ENCODE measurements at regions not wholly inside any gene's neighbourhood (a gene's known extent, or its start where the extent isn't known, plus 50 kb on each side); places are given as distances from the start of the nearest gene placed in this dataset.

DNA sequence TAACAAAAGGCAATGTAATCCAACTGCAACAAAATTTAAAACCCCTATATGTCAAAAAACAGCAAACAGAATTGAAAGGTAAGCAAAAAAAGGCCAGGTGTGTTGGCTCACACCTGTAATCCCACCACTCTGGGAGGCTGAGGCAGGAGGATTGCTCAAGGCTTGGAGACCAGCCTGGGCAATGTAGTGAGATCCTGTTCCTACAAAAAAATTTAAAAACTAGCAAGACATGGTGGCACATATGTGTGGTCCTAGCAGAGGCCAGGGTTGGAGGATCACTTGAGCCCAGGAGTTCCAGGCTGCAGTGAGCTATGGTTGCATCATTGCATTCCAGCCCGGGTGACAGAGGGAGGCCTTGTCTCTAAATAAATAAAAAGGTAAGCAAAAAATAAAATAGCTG, 212.1 kb upstream of the KLF14 start:
- Histone ChIP-seq H3K4me3 (ENCODE audit: low read depth in 1 of 2, low read length in 2 of 2) (no peak overlapping the region), H3K36me3 (ENCODE audit: control insufficient read depth in 1 of 2, insufficient read depth in 2 of 2, low read length in 2 of 2) (peaks cover 4 to 40% of the 10 kb centered on the region in 2 donors), H3K4me1 (ENCODE audit: control insufficient read depth in 1 of 2, insufficient read depth in 2 of 2, low read length in 2 of 2) (peaks cover 6 to 21% of the 10 kb centered on the region in 2 donors), H3K27ac (ENCODE audit: low read length) (no peak overlapping the region), H3K27me3 (ENCODE audit: low read depth, low read length) (no peaks in the 10 kb centered on the region), H3K9me3 (ENCODE audit: control insufficient read depth in 1 of 2, low read length in 2 of 2) (no peaks in the 10 kb centered on the region)

- Histone ChIP-seq H3K27ac (ENCODE audit: low read length) (no peak overlapping the region), H3K9me3 (ENCODE audit: control insufficient read depth in 1 of 2, low read length in 2 of 2) (no peaks in the 10 kb centered on the region), H3K4me1 (ENCODE audit: control insufficient read depth in 1 of 2, insufficient read depth in 2 of 2, low read length in 2 of 2) (peaks cover under 1 to 17% of the 10 kb centered on the region in 2 donors), H3K27me3 (ENCODE audit: low read depth, low read length) (no peaks in the 10 kb centered on the region), H3K36me3 (ENCODE audit: control insufficient read depth in 1 of 2, insufficient read depth in 2 of 2, low read length in 2 of 2) (peaks cover 4 to 28% of the 10 kb centered on the region in 2 donors), H3K4me3 (ENCODE audit: low read depth in 1 of 2, low read length in 2 of 2) (no peak overlapping the region)
These were observed 214.0 kb upstream of the KLF14 start for GRCh38 chr7:130947792-130948580.

DNA sequence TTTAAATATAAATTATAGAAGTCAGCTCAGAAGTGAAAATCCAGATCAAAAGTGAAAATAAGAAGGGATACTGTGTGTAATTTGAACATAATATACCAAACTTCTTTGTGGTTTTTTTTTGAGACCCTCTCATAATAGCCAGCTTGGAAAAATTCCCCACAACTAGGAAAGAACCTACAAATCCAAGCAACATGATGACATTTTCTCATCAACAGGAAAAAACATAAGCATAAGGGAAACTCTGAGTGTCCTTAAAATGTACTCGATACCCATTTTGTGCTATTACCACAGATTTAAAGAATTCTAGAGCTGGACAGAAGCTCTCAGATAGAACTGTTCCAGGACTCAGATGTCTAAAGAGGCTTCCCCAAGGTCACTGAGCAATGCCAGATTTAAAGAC, 214.8 kb upstream of the KLF14 start:
- Histone ChIP-seq H3K4me1 (ENCODE audit: control insufficient read depth in 1 of 2, insufficient read depth in 2 of 2, low read length in 2 of 2) (peaks cover 0 to 16% of the 10 kb centered on the region in 2 donors), H3K9me3 (ENCODE audit: control insufficient read depth in 1 of 2, low read length in 2 of 2) (no peaks in the 10 kb centered on the region), H3K27ac (ENCODE audit: low read length) (no peak overlapping the region)

GRCh38 chr7:130949550-130949949, 215.5 kb upstream of the KLF14 start:
- no peak overlapping the region for H3K4me3 ChIP-seq (ENCODE audit: low read depth in 1 of 2, low read length in 2 of 2)
- H3K36me3 ChIP-seq (ENCODE audit: control insufficient read depth in 1 of 2, insufficient read depth in 2 of 2, low read length in 2 of 2): peaks cover 4 to 17% of the 10 kb centered on the region in 2 donors
- no peaks in the 10 kb centered on the region for H3K9me3 ChIP-seq (ENCODE audit: control insufficient read depth in 1 of 2, low read length in 2 of 2)
- H3K27ac ChIP-seq (ENCODE audit: low read length): no peak overlapping the region
- H3K27me3 ChIP-seq (ENCODE audit: low read depth, low read length): no peaks in the 10 kb centered on the region
- H3K4me1 ChIP-seq (ENCODE audit: control insufficient read depth in 1 of 2, insufficient read depth in 2 of 2, low read length in 2 of 2): peaks cover 0 to 11% of the 10 kb centered on the region in 2 donors

More for the DNA sequence above, 214.8 kb upstream of the KLF14 start:
- Histone ChIP-seq H3K27me3 (ENCODE audit: low read depth, low read length) (no peaks in the 10 kb centered on the region), H3K4me3 (ENCODE audit: low read depth in 1 of 2, low read length in 2 of 2) (no peak overlapping the region), H3K36me3 (ENCODE audit: control insufficient read depth in 1 of 2, insufficient read depth in 2 of 2, low read length in 2 of 2) (peaks cover 4 to 19% of the 10 kb centered on the region in 2 donors)

DNA sequence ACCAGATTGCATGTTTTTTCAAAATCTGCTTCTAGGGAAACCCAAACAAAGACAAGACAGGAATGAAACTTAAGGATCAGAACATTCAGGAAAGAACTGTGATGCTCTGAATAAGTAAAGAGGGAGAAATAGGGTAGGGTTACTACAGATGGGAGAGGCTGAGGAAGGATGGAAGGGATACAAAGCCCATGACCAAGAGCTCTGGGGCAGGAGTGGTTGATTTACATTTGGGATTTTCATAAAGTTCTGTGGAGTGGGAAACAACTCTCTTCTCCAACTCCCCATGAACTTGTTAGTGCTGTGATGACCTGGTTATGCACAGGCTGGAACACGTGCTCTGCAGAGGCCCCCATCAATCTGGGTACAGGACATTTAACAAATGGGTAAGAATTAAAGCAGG, 216.0 kb upstream of the KLF14 start:
- Histone ChIP-seq H3K27me3 (ENCODE audit: low read depth, low read length) (no peaks in the 10 kb centered on the region), H3K36me3 (ENCODE audit: control insufficient read depth in 1 of 2, insufficient read depth in 2 of 2, low read length in 2 of 2) (peaks cover 4 to 14% of the 10 kb centered on the region in 2 donors), H3K9me3 (ENCODE audit: control insufficient read depth in 1 of 2, low read length in 2 of 2) (no peaks in the 10 kb centered on the region), H3K4me3 (ENCODE audit: low read depth in 1 of 2, low read length in 2 of 2) (no peak overlapping the region), H3K4me1 (ENCODE audit: control insufficient read depth in 1 of 2, insufficient read depth in 2 of 2, low read length in 2 of 2) (peaks cover 0 to 11% of the 10 kb centered on the region in 2 donors), H3K27ac (ENCODE audit: low read length) (no peak overlapping the region)

GRCh38 chr7:130950741-130951140, 216.7 kb upstream of the KLF14 start:
- Histone ChIP-seq H3K27ac (ENCODE audit: low read length) (no peak overlapping the region), H3K27me3 (ENCODE audit: low read depth, low read length) (no peaks in the 10 kb centered on the region), H3K4me1 (ENCODE audit: control insufficient read depth in 1 of 2, insufficient read depth in 2 of 2, low read length in 2 of 2) (peaks cover 0 to 11% of the 10 kb centered on the region in 2 donors), H3K9me3 (ENCODE audit: control insufficient read depth in 1 of 2, low read length in 2 of 2) (no peaks in the 10 kb centered on the region), H3K36me3 (ENCODE audit: control insufficient read depth in 1 of 2, insufficient read depth in 2 of 2, low read length in 2 of 2) (peaks cover 0 to 9% of the 10 kb centered on the region in 2 donors), H3K4me3 (ENCODE audit: low read depth in 1 of 2, low read length in 2 of 2) (no peak overlapping the region)

DNA sequence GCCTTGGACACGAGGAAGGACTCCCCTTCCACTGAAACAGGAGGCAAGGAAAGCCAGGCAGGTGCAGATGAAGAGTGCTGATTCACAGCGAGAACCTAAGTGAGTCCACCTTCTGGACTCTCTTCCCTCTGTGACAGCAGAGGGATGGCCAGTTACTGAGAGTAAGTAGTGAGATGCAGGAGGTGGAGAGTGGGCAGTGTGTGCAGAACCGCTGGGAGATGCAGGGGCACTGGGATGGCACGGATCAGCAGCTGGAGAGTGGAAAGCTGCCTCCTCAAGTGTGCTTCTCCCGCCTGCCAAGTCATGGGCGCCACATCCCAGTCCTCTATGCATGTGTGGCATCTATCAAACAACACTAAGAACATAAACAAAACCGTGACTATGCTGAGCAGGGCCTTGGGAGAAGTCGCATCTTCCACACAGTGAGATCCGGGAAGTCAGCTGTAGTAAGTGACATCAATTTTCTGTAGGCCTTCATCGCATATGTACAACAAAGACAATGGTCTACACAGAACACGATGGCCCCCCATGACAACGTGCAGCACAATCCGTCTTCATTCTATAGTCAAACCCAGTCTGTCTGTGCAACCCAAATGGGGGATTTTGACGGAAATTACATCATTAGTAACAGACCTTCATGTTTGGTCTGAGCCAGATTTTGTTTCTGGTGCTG, 217.4 kb upstream of the KLF14 start:
- Histone ChIP-seq H3K4me1 (ENCODE audit: control insufficient read depth in 1 of 2, insufficient read depth in 2 of 2, low read length in 2 of 2) (peaks cover 0 to 18% of the 10 kb centered on the region in 2 donors), H3K4me3 (ENCODE audit: low read depth in 1 of 2, low read length in 2 of 2) (no peak overlapping the region), H3K27ac (ENCODE audit: low read length) (no peak overlapping the region), H3K36me3 (ENCODE audit: control insufficient read depth in 1 of 2, insufficient read depth in 2 of 2, low read length in 2 of 2) (peaks cover 0 to 9% of the 10 kb centered on the region in 2 donors), H3K9me3 (ENCODE audit: control insufficient read depth in 1 of 2, low read length in 2 of 2) (no peaks in the 10 kb centered on the region), H3K27me3 (ENCODE audit: low read depth, low read length) (no peaks in the 10 kb centered on the region)

- H3K4me3 ChIP-seq (ENCODE audit: low read depth in 1 of 2, low read length in 2 of 2): no peak overlapping the region
- H3K36me3 ChIP-seq (ENCODE audit: control insufficient read depth in 1 of 2, insufficient read depth in 2 of 2, low read length in 2 of 2): peaks cover 0 to 9% of the 10 kb centered on the region in 2 donors
- H3K27ac ChIP-seq (ENCODE audit: low read length): no peak overlapping the region
These were observed 218.2 kb upstream of the KLF14 start for GRCh38 chr7:130951976-130952876.

GRCh38 chr7:130953196-130953595, 219.2 kb upstream of the KLF14 start:
- no peak overlapping the region for H3K27ac ChIP-seq (ENCODE audit: low read length)
- H3K4me3 ChIP-seq (ENCODE audit: low read depth in 1 of 2, low read length in 2 of 2): no peak overlapping the region
- H3K27me3 ChIP-seq (ENCODE audit: low read depth, low read length): no peaks in the 10 kb centered on the region
- H3K36me3 ChIP-seq (ENCODE audit: control insufficient read depth in 1 of 2, insufficient read depth in 2 of 2, low read length in 2 of 2): peaks cover 0 to 9% of the 10 kb centered on the region in 2 donors
- H3K4me1 ChIP-seq (ENCODE audit: control insufficient read depth in 1 of 2, insufficient read depth in 2 of 2, low read length in 2 of 2): peaks cover 0 to 26% of the 10 kb centered on the region in 2 donors
- H3K9me3 ChIP-seq (ENCODE audit: control insufficient read depth in 1 of 2, low read length in 2 of 2): no peaks in the 10 kb centered on the region

More at GRCh38 chr7:130951976-130952876, 218.2 kb upstream of the KLF14 start:
- peaks cover 0 to 26% of the 10 kb centered on the region in 2 donors for H3K4me1 ChIP-seq (ENCODE audit: control insufficient read depth in 1 of 2, insufficient read depth in 2 of 2, low read length in 2 of 2)
- H3K9me3 ChIP-seq (ENCODE audit: control insufficient read depth in 1 of 2, low read length in 2 of 2): no peaks in the 10 kb centered on the region
- no peaks in the 10 kb centered on the region for H3K27me3 ChIP-seq (ENCODE audit: low read depth, low read length)

GRCh38 chr7:130954918-130955564, 221.0 kb upstream of the KLF14 start:
- H3K9me3 ChIP-seq (ENCODE audit: control insufficient read depth in 1 of 2, low read length in 2 of 2): no peaks in the 10 kb centered on the region
- H3K4me3 ChIP-seq (ENCODE audit: low read depth in 1 of 2, low read length in 2 of 2): no peak overlapping the region
- H3K36me3 ChIP-seq (ENCODE audit: control insufficient read depth in 1 of 2, insufficient read depth in 2 of 2, low read length in 2 of 2): peaks cover 0 to 15% of the 10 kb centered on the region in 2 donors
- peaks cover 0 to 26% of the 10 kb centered on the region in 2 donors for H3K4me1 ChIP-seq (ENCODE audit: control insufficient read depth in 1 of 2, insufficient read depth in 2 of 2, low read length in 2 of 2)
- H3K27me3 ChIP-seq (ENCODE audit: low read depth, low read length): no peaks in the 10 kb centered on the region
- H3K27ac ChIP-seq (ENCODE audit: low read length): no peak overlapping the region
